CD14-positive monocyte (primary cell): ENCODE measurements at regions not wholly inside any gene's neighbourhood (a gene's known extent, or its start where the extent isn't known, plus 50 kb on each side); places are given as distances from the start of the nearest gene placed in this dataset.
"Not testable (repeated sequence)": the region's sequence is repeated elsewhere in the genome, so short reads cannot be mapped to it uniquely, and the experiment has no call there.

ENCODE experiments used
- DNase-seq, 3 donors: peaks; one replicate each; pipeline ENCODE4 v3.0.0-alpha.2; 2011 to 2022
- H2AFZ ChIP-seq: 2 replicates; pipeline ENCODE4 v1.6.0; 2012; ENCODE audit warnings: mild to moderate bottlenecking, low read depth, low read length, inconsistent platforms; ENCODE audit not compliant: insufficient read depth, poor library complexity, severe bottlenecking
- H3K27ac ChIP-seq, 2 donors: 1 replicate in 1 of 2; 2 replicates in 1 of 2; pipeline ENCODE4 v1.5.1; 2012 to 2013; ENCODE audit warnings: low read length in 2 of 2, control low read depth in 1 of 2, inconsistent platforms in 1 of 2, low read depth in 1 of 2, mild to moderate bottlenecking in 1 of 2
- H3K27me3 ChIP-seq, 2 donors: one replicate each; pipeline versions ENCODE4 v1.6.0 to v1.6.1; 2011 to 2013; ENCODE audit warnings: low read length in 2 of 2; ENCODE audit not compliant: control insufficient read depth in 2 of 2, insufficient read depth in 2 of 2
- H3K36me3 ChIP-seq, 2 donors: replicated peaks in 1 of 2; 1 replicate in 1 of 2; 2 replicates in 1 of 2; pipeline versions ENCODE4 v1.5.1 to v1.6.1; 2012 to 2013; ENCODE audit warnings: low read length in 2 of 2, control low read depth in 1 of 2, inconsistent platforms in 1 of 2, mild to moderate bottlenecking in 1 of 2; ENCODE audit not compliant: insufficient read depth in 2 of 2, control insufficient read depth in 1 of 2
- H3K4me1 ChIP-seq, 2 donors: 1 replicate in 1 of 2; 2 replicates in 1 of 2; pipeline versions ENCODE4 v1.5.1 to v1.6.1; 2012 to 2013; ENCODE audit warnings: low read length in 2 of 2, control low read depth in 1 of 2, inconsistent platforms in 1 of 2, mild to moderate bottlenecking in 1 of 2, moderate library complexity in 1 of 2; ENCODE audit not compliant: insufficient read depth in 2 of 2, control insufficient read depth in 1 of 2
- H3K4me2 ChIP-seq: replicated peaks from 2 replicates; pipeline ENCODE3; 2012; ENCODE audit warnings: low read length, moderate library complexity, mild to moderate bottlenecking; ENCODE audit not compliant: poor library complexity, severe bottlenecking; ENCODE audit errors: extremely low read depth
- H3K4me3 ChIP-seq, 3 experiments: fragments of 200-600 bp in 1 of 3; sonication (generic) in 1 of 3; replicated peaks in 1 of 3; 1 replicate in 2 of 3; 2 replicates in 1 of 3; pipeline ENCODE4 v1.5.1; 2011 to 2013; ENCODE audit warnings: low read length in 3 of 3, mild to moderate bottlenecking in 3 of 3, control low read depth in 2 of 3, low read depth in 2 of 3, inconsistent platforms in 1 of 3, moderate library complexity in 1 of 3
- H3K79me2 ChIP-seq: 2 replicates; pipeline ENCODE4 v1.6.0; 2012; ENCODE audit warnings: mild to moderate bottlenecking, control low read depth, inconsistent platforms, low read length, moderate library complexity; ENCODE audit not compliant: insufficient read depth
- H3K9ac ChIP-seq: 2 replicates; pipeline ENCODE4 v1.6.0; 2017; ENCODE audit warnings: low read length, mild to moderate bottlenecking; ENCODE audit not compliant: insufficient read depth, poor library complexity, severe bottlenecking
- H3K9me3 ChIP-seq, 2 donors: replicated peaks in 1 of 2; 1 replicate in 1 of 2; 2 replicates in 1 of 2; pipeline versions ENCODE4 v1.5.1 to v1.6.1; 2012 to 2013; ENCODE audit warnings: low read length in 2 of 2, control low read depth in 1 of 2; ENCODE audit not compliant: control insufficient read depth in 1 of 2, insufficient read depth in 1 of 2
- H4K20me1 ChIP-seq: 2 replicates; pipeline ENCODE4 v1.6.0; 2012; ENCODE audit warnings: mild to moderate bottlenecking, low read length, control low read depth, moderate library complexity; ENCODE audit not compliant: insufficient read depth
- H3K27ac Mint-ChIP-seq, 7 donors: one replicate each; pipeline ENCODE4 v1.8.0; 2020; ENCODE audit warnings: mild to moderate bottlenecking in 7 of 7, mixed read lengths in 7 of 7, moderate library complexity in 6 of 7, inconsistent platforms in 2 of 7
- H3K27me3 Mint-ChIP-seq, 3 donors: one replicate each; pipeline ENCODE4 v1.8.0; 2021 to 2022; ENCODE audit warnings: low read depth in 3 of 3, mild to moderate bottlenecking in 3 of 3, mixed read lengths in 3 of 3, moderate library complexity in 3 of 3, inconsistent platforms in 1 of 3
- H3K36me3 Mint-ChIP-seq, 2 donors: one replicate each; pipeline ENCODE4 v1.8.0; 2020; ENCODE audit warnings: mixed read lengths in 2 of 2, inconsistent platforms in 1 of 2, mild to moderate bottlenecking in 1 of 2
- H3K4me1 Mint-ChIP-seq: one replicate; pipeline ENCODE4 v1.8.0; 2020; ENCODE audit warnings: mild to moderate bottlenecking, mixed read lengths
- H3K4me3 Mint-ChIP-seq, 2 donors: one replicate each; pipeline ENCODE4 v1.8.0; 2020; ENCODE audit warnings: mild to moderate bottlenecking in 2 of 2, mixed read lengths in 2 of 2, moderate library complexity in 1 of 2
- H3K9me3 Mint-ChIP-seq, 7 donors: one replicate each; pipeline ENCODE4 v1.8.0; 2020 to 2022; ENCODE audit warnings: mixed read lengths in 7 of 7, mild to moderate bottlenecking in 6 of 7, moderate library complexity in 6 of 7, inconsistent platforms in 2 of 7
- CTCF ChIP-seq: fragments of 200-600 bp; IDR thresholded peaks from one replicate; pipeline ENCODE4 v1.8.0; 2022; ENCODE audit warnings: antibody characterized with exemption, mild to moderate bottlenecking
- WGBS: methylation state at CpG from one replicate; pipeline ENCODE4 v1.1.5; 2013; ENCODE audit warnings: missing lambda C conversion rate; ENCODE audit not compliant: insufficient coverage; 5-methylcytosine and 5-hydroxymethylcytosine counted together
- intact Hi-C, 2 donors: fragments of 100-400 bp; cut with micrococcal nuclease; formaldehyde crosslinking; loops; one replicate each; pipeline versions ENCODE4 v1.15.0 to v1.15.1; 2023

- Mint-ChIP-seq H3K27ac (no peak overlapping the region), H3K4me3 (no peak overlapping the region), H3K27me3 (peaks cover 0 to 2% (median 0%) of the 10 kb centered on the region in 3 donors), H3K4me1 (peaks cover 8% of the 10 kb centered on the region), H3K36me3 (peaks cover 0 to 2% of the 10 kb centered on the region in 2 donors), H3K9me3 (peaks cover 24 to 39% (median 29%) of the 10 kb centered on the region in 7 donors)
- Histone ChIP-seq H3K4me3 (no peak overlapping the region), H2AFZ (no peak overlapping the region), H3K9me3 (peaks cover 8 to 30% of the 10 kb centered on the region in 2 donors), H3K9ac (no peak overlapping the region), H3K36me3 (no peaks in the 10 kb centered on the region), H3K27me3 (no peaks in the 10 kb centered on the region), H3K4me1 (no peaks in the 10 kb centered on the region), H3K79me2 (no peaks in the 10 kb centered on the region), H3K27ac (no peak overlapping the region), H4K20me1 (no peaks in the 10 kb centered on the region), H3K4me2 (no peak overlapping the region)
- intact Hi-C loops: loop anchor here in 1 of 2 donors (10.0 kb wide), 1 partner anchor 96 kb away; no protein-coding TSS in a partner anchor
- DNase-seq: no peak
- no peak for TF ChIP-seq CTCF
Observed at GRCh38 chr10:62699148-62699547, 105.4 kb upstream of the ADO start.

GRCh38 chr10:62704121-62704520, 100.4 kb upstream of the ADO start:
- H3K27me3 ChIP-seq, H4K20me1 ChIP-seq, H3K4me3 Mint-ChIP-seq, H3K4me3 ChIP-seq, H2AFZ ChIP-seq, H3K4me2 ChIP-seq, H3K27ac ChIP-seq, H3K9ac ChIP-seq, H3K36me3 Mint-ChIP-seq, H3K27me3 Mint-ChIP-seq, intact Hi-C loops, H3K27ac Mint-ChIP-seq, H3K36me3 ChIP-seq, DNase-seq, H3K79me2 ChIP-seq: not testable (repeated sequence)
- 100% methylated on average over 2 of the region's 3 CpGs for WGBS
- Mint-ChIP-seq H3K4me1 (peaks cover 25% of the 10 kb centered on the region), H3K9me3 (peaks cover 11 to 25% (median 21%) of the 10 kb centered on the region in 7 donors)
- peaks cover 3 to 16% of the 10 kb centered on the region in 2 donors for H3K9me3 ChIP-seq
- peaks cover 12 to 14% of the 10 kb centered on the region in 2 donors for H3K4me1 ChIP-seq
